GM18951 (cell line): ENCODE measurements at regions not wholly inside any gene's neighbourhood (a gene's known extent, or its start where the extent isn't known, plus 50 kb on each side); places are given as distances from the start of the nearest gene placed in this dataset.

Source experiments
- POLR2A ChIP-seq: IDR thresholded peaks from 4 replicates; pipeline ENCODE4 v1.6.1; 2011; ENCODE audit warnings: mild to moderate bottlenecking; ENCODE audit not compliant: insufficient read length, insufficient read depth; ENCODE audit errors: extremely low read depth
- in situ Hi-C: fragments of 300-500 bp; cut with MboI; formaldehyde crosslinking; loops from one replicate; pipeline ENCODE4 v1.12.0; 2022; ENCODE audit warnings: low sequenced_read_pairs, mixed read lengths, inconsistent platforms; ENCODE audit not compliant: unreplicated experiment

- TF ChIP-seq POLR2A: no peak
- in situ Hi-C loops: no loop called here
Observed at GRCh38 chr2:76274160-76274559, 563.4 kb upstream of the GCFC2 start.

GRCh38 chr2:76270096-76270710 lies 559.5 kb upstream of the GCFC2 start:
- TF ChIP-seq POLR2A: no peak
- in situ Hi-C loops: no loop called here

GRCh38 chr2:76268902-76269620 lies 558.3 kb upstream of the GCFC2 start:
- in situ Hi-C loops: no loop called here
- TF ChIP-seq POLR2A: no peak

- in situ Hi-C loops: no loop called here
- TF ChIP-seq POLR2A: no peak
Observed at GRCh38 chr2:76268484-76268883, 557.8 kb upstream of the GCFC2 start.

- in situ Hi-C loops: no loop called here
Observed at GRCh38 chr2:76257802-76258201, 547.1 kb upstream of the GCFC2 start.

GRCh38 chr2:76256458-76257088 lies 545.9 kb upstream of the GCFC2 start:
- TF ChIP-seq POLR2A: no peak
- in situ Hi-C loops: no loop called here

More at GRCh38 chr2:76257802-76258201, 547.1 kb upstream of the GCFC2 start:
- no peak for TF ChIP-seq POLR2A

GRCh38 chr2:76252704-76253103 lies 542.0 kb upstream of the GCFC2 start:
- in situ Hi-C loops: no loop called here
- TF ChIP-seq POLR2A: no peak

- no peak for TF ChIP-seq POLR2A
- in situ Hi-C loops: no loop called here
Observed at GRCh38 chr2:76251342-76251741, 540.6 kb upstream of the GCFC2 start.

- in situ Hi-C loops: no loop called here
- TF ChIP-seq POLR2A: no peak
Observed at GRCh38 chr2:76247006-76247405, 536.3 kb upstream of the GCFC2 start.

GRCh38 chr2:76211991-76212985 lies 501.6 kb upstream of the GCFC2 start:
- TF ChIP-seq POLR2A: no peak
- in situ Hi-C loops: no loop called here

- no peak for TF ChIP-seq POLR2A
- in situ Hi-C loops: no loop called here
Observed at GRCh38 chr2:76210551-76210950, 499.8 kb upstream of the GCFC2 start.

GRCh38 chr2:76204048-76204447 lies 493.3 kb upstream of the GCFC2 start:
- no peak for TF ChIP-seq POLR2A
- in situ Hi-C loops: no loop called here

- no peak for TF ChIP-seq POLR2A
- in situ Hi-C loops: no loop called here
Observed at GRCh38 chr2:76202866-76203265, 492.2 kb upstream of the GCFC2 start.
